SK-N-SH (cell line): ENCODE measurements at regions not wholly inside any gene's neighbourhood (a gene's known extent, or its start where the extent isn't known, plus 50 kb on each side); places are given as distances from the start of the nearest gene placed in this dataset.

Experiments used
- CHD2 ChIP-seq: fragments of 150-350 bp; IDR thresholded peaks from 2 replicates; pipeline ENCODE4 v1.6.1; 2018; ENCODE audit warnings: low read length; ENCODE audit not compliant: partially characterized antibody
- CTCF ChIP-seq: fragments of 200-600 bp; sonication (generic); IDR thresholded peaks from 2 replicates; pipeline ENCODE4 v1.6.1; 2017; ENCODE audit warnings: antibody characterized with exemption, mild to moderate bottlenecking, moderate library complexity
- FOSL2 ChIP-seq: IDR thresholded peaks from 2 replicates; pipeline ENCODE4 v1.4.0; 2012; ENCODE audit warnings: low read depth, mild to moderate bottlenecking, moderate library complexity, borderline replicate concordance
- NRF1 ChIP-seq: IDR thresholded peaks from 2 replicates; pipeline ENCODE4 v1.6.1; 2012; ENCODE audit warnings: low read depth, mild to moderate bottlenecking, low read length
- POLR2AphosphoS5 ChIP-seq: IDR thresholded peaks from 2 replicates; pipeline ENCODE4 v1.6.1; 2012; ENCODE audit warnings: low read depth, low read length
- RCOR1 ChIP-seq: fragments of 150-350 bp; IDR thresholded peaks from 2 replicates; pipeline ENCODE4 v1.6.1; 2017; ENCODE audit warnings: antibody characterized with exemption, low read length
- SIN3A ChIP-seq: IDR thresholded peaks from 2 replicates; pipeline ENCODE4 v1.6.1; 2012; ENCODE audit warnings: low read depth, mild to moderate bottlenecking, low read length, moderate library complexity, borderline replicate concordance
- TF ChIP-seq, protein P1 (sequence below): IDR thresholded peaks from 2 replicates; pipeline ENCODE4 v1.6.1; 2012; ENCODE audit warnings: mild to moderate bottlenecking, low read depth, low read length, moderate library complexity
- TF ChIP-seq, protein P2 (sequence below): IDR thresholded peaks from 2 replicates; pipeline ENCODE4 v1.4.0; 2012; ENCODE audit warnings: low read depth
- TF ChIP-seq, protein P3 (sequence below): fragments of 150-350 bp; IDR thresholded peaks from 2 replicates; pipeline ENCODE4 v1.6.1; 2017; ENCODE audit warnings: antibody characterized with exemption, low read length, low read depth, borderline replicate concordance

DNA sequence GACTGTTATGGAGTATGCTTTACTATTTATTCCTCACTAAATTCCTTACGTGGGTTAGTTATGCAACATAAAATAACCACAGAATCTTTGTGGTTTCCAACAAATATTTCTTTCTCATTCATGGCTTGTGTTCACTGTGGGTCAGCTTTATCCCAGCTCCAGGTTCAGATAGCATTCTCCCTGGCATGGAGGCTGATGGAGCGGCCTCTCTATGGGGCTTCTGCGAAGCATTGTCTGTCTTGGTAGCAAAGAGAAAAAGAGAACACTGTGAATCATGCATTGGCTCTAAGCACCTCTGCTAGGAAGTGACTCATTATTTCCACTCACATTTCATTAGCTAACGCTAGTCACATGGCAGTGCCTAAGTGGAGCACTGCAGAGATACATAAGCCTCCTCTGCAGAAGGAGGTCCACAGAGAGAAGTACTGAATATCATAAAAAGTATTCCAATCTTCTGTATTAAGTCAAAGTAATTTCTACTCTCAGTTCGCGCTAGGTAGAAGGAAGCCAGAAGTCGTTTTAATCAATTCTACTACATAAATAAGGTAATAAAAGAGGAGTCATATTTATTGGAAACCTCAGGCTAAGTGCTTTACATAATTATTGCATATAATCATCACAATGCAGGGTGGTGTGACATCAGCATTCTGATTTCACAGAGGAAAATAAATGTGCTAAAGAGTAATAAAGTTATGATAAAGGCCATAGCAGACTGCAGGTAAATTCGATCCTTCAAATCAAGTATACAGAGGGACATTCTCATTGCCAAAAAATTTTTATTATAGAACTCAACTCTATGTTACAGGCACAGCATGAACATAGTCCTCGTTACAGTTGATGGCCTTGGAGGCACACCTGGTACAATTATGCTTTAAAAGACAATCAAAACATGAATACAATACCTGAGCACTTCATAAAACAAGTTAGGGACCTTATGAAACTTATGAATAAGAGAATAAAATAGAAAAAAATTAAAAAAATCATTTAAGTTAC is 531.1 kb downstream of the CETN3 start:
- TF ChIP-seq RCOR1 (no peak), SIN3A (no peak), CTCF (no peak), FOSL2 (peak; percentile 87), NRF1 (no peak), POLR2AphosphoS5 (no peak), CHD2 (no peak)
- TF ChIP-seq, protein P1, sequence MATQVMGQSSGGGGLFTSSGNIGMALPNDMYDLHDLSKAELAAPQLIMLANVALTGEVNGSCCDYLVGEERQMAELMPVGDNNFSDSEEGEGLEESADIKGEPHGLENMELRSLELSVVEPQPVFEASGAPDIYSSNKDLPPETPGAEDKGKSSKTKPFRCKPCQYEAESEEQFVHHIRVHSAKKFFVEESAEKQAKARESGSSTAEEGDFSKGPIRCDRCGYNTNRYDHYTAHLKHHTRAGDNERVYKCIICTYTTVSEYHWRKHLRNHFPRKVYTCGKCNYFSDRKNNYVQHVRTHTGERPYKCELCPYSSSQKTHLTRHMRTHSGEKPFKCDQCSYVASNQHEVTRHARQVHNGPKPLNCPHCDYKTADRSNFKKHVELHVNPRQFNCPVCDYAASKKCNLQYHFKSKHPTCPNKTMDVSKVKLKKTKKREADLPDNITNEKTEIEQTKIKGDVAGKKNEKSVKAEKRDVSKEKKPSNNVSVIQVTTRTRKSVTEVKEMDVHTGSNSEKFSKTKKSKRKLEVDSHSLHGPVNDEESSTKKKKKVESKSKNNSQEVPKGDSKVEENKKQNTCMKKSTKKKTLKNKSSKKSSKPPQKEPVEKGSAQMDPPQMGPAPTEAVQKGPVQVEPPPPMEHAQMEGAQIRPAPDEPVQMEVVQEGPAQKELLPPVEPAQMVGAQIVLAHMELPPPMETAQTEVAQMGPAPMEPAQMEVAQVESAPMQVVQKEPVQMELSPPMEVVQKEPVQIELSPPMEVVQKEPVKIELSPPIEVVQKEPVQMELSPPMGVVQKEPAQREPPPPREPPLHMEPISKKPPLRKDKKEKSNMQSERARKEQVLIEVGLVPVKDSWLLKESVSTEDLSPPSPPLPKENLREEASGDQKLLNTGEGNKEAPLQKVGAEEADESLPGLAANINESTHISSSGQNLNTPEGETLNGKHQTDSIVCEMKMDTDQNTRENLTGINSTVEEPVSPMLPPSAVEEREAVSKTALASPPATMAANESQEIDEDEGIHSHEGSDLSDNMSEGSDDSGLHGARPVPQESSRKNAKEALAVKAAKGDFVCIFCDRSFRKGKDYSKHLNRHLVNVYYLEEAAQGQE: peak; percentile 80
- TF ChIP-seq, protein P2, sequence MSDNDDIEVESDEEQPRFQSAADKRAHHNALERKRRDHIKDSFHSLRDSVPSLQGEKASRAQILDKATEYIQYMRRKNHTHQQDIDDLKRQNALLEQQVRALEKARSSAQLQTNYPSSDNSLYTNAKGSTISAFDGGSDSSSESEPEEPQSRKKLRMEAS: no peak
- TF ChIP-seq, protein P3, sequence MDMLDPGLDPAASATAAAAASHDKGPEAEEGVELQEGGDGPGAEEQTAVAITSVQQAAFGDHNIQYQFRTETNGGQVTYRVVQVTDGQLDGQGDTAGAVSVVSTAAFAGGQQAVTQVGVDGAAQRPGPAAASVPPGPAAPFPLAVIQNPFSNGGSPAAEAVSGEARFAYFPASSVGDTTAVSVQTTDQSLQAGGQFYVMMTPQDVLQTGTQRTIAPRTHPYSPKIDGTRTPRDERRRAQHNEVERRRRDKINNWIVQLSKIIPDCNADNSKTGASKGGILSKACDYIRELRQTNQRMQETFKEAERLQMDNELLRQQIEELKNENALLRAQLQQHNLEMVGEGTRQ: no peak
